IMR-90 (cell line): ENCODE measurements at regions not wholly inside any gene's neighbourhood (a gene's known extent, or its start where the extent isn't known, plus 50 kb on each side); places are given as distances from the start of the nearest gene placed in this dataset.

Source experiments
- ATAC-seq: fragments of 200-7000 bp; cut with Tn5 transposase; 2 replicates; pipeline ENCODE4 v1.9.1; 2020; ENCODE audit warnings: low read depth, mild to moderate bottlenecking, moderate library complexity
- BruUV-seq: library from RNA; stranded (reverse); fragments of 400-500 nt; replicated peaks from 2 replicates; lab custom pipeline; 2021; lab: Mats Ljungman, UMichigan
- CTCF ChIA-PET: fragments of 300-600 bp; formaldehyde crosslinking; extraction: SDS; loops from one replicate; lab custom pipeline; 2021; ENCODE audit warnings: antibody characterized with exemption; lab: Yijun Ruan, JAX
- POLR2A ChIA-PET: fragments of 300-600 bp; sonication (Branson Sonifier 250); formaldehyde crosslinking; loops from one replicate; lab custom pipeline; 2022; ENCODE audit warnings: antibody characterized with exemption; ENCODE audit not compliant: unreplicated experiment; lab: Charles Lee
- DNase-seq: peaks from one replicate; pipeline ENCODE4 v3.0.0; 2013
- H2AFZ ChIP-seq: replicated peaks from 2 replicates; pipeline ENCODE3; 2013; ENCODE audit warnings: low read length, mild to moderate bottlenecking; ENCODE audit not compliant: poor library complexity
- H2AK5ac ChIP-seq: 2 replicates; pipeline ENCODE4 v1.6.1; 2013; ENCODE audit warnings: low read depth, low read length, inconsistent platforms
- H2AK9ac ChIP-seq: replicated peaks from 2 replicates; pipeline ENCODE3; 2013; ENCODE audit warnings: mild to moderate bottlenecking, low read depth, low read length, moderate library complexity; ENCODE audit not compliant: poor library complexity
- H2BK120ac ChIP-seq: 2 replicates; pipeline ENCODE4 v1.6.1; 2013; ENCODE audit warnings: low read depth, low read length, inconsistent platforms
- H2BK15ac ChIP-seq: 3 replicates; pipeline ENCODE4 v1.6.1; 2013; ENCODE audit warnings: low read depth, low read length, inconsistent platforms
- H2BK20ac ChIP-seq: 2 replicates; pipeline ENCODE4 v1.6.1; 2013; ENCODE audit warnings: low read depth, mild to moderate bottlenecking, inconsistent platforms, low read length, moderate library complexity
- H2BK5ac ChIP-seq: 2 replicates; pipeline ENCODE4 v1.6.1; 2013; ENCODE audit warnings: mild to moderate bottlenecking, low read depth, low read length, inconsistent platforms; ENCODE audit not compliant: poor library complexity, severe bottlenecking
- H3K14ac ChIP-seq: replicated peaks from 2 replicates; pipeline ENCODE4 v1.6.1; 2013; ENCODE audit warnings: low read depth, low read length, inconsistent platforms
- H3K18ac ChIP-seq: 2 replicates; pipeline ENCODE4 v1.6.1; 2013; ENCODE audit warnings: low read depth, low read length, control low read depth
- H3K23ac ChIP-seq: 2 replicates; pipeline ENCODE4 v1.6.1; 2013; ENCODE audit warnings: low read depth, low read length, inconsistent platforms
- H3K27ac ChIP-seq: 2 replicates; pipeline ENCODE4 v1.5.1; 2013; ENCODE audit warnings: mild to moderate bottlenecking, control low read depth, low read length; ENCODE audit not compliant: insufficient read depth
- H3K27me3 ChIP-seq: 2 replicates; pipeline ENCODE4 v1.6.1; 2013; ENCODE audit warnings: low read length; ENCODE audit not compliant: control insufficient read depth, insufficient read depth
- H3K36me3 ChIP-seq: 2 replicates; pipeline ENCODE4 v1.6.1; 2013; ENCODE audit warnings: low read length, mixed read lengths; ENCODE audit not compliant: control insufficient read depth, insufficient read depth
- H3K4ac ChIP-seq: 2 replicates; pipeline ENCODE4 v1.6.1; 2013; ENCODE audit warnings: low read depth, low read length, inconsistent platforms
- H3K4me1 ChIP-seq: 2 replicates; pipeline ENCODE4 v1.6.1; 2013; ENCODE audit warnings: low read length, mixed read lengths; ENCODE audit not compliant: control insufficient read depth, insufficient read depth
- H3K4me2 ChIP-seq: 2 replicates; pipeline ENCODE4 v1.6.1; 2013; ENCODE audit warnings: low read depth, mild to moderate bottlenecking, control low read depth, low read length, moderate library complexity
- H3K4me3 ChIP-seq: 2 replicates; pipeline ENCODE4 v1.5.1; 2013; ENCODE audit warnings: low read depth, mild to moderate bottlenecking, control low read depth, low read length, moderate library complexity; ENCODE audit not compliant: insufficient read depth
- H3K56ac ChIP-seq: 2 replicates; pipeline ENCODE4 v1.6.1; 2013; ENCODE audit warnings: low read length, inconsistent platforms; ENCODE audit not compliant: insufficient read depth; ENCODE audit errors: extremely low read depth
- H3K79me1 ChIP-seq, 2 experiments: 2 replicates each; pipeline ENCODE4 v1.6.1; 2013; ENCODE audit warnings: low read length in 2 of 2, inconsistent platforms in 1 of 2, low read depth in 1 of 2
- H3K9ac ChIP-seq: 2 replicates; pipeline ENCODE4 v1.6.1; 2013; ENCODE audit warnings: low read depth, low read length, control low read depth
- H3K9me1 ChIP-seq: 2 replicates; pipeline ENCODE4 v1.6.1; 2013; ENCODE audit warnings: low read length, inconsistent platforms; ENCODE audit not compliant: insufficient read depth
- H3K9me3 ChIP-seq: 2 replicates; pipeline ENCODE4 v1.6.1; 2013; ENCODE audit warnings: low read length; ENCODE audit not compliant: control insufficient read depth, insufficient read depth
- H4K20me1 ChIP-seq: 2 replicates; pipeline ENCODE4 v1.6.1; 2013; ENCODE audit warnings: low read length, inconsistent platforms; ENCODE audit not compliant: insufficient read depth
- H4K5ac ChIP-seq: 2 replicates; pipeline ENCODE4 v1.6.1; 2013; ENCODE audit warnings: mild to moderate bottlenecking, low read depth, low read length, control low read depth
- H4K8ac ChIP-seq, 2 experiments: 2 replicates each; pipeline ENCODE4 v1.6.1; 2013; ENCODE audit warnings: low read depth in 2 of 2, low read length in 2 of 2, control low read depth in 1 of 2, inconsistent platforms in 1 of 2
- H4K91ac ChIP-seq: 2 replicates; pipeline ENCODE4 v1.6.1; 2013; ENCODE audit warnings: low read depth, low read length, inconsistent platforms; ENCODE audit not compliant: insufficient read depth
- BHLHE40 ChIP-seq: fragments of 150-350 bp; IDR thresholded peaks from 2 replicates; pipeline ENCODE4 v1.6.1; 2016; ENCODE audit warnings: mild to moderate bottlenecking, low read depth, low read length
- CEBPB ChIP-seq: IDR thresholded peaks from 2 replicates; pipeline ENCODE4 v1.6.1; 2012; ENCODE audit warnings: low read depth, low read length, improper control_type of control experiment
- CHD1 ChIP-seq: IDR thresholded peaks from 2 replicates; pipeline ENCODE4 v1.6.1; 2012; ENCODE audit warnings: low read depth, low read length, improper control_type of control experiment
- FOS ChIP-seq: fragments of 150-350 bp; IDR thresholded peaks from 2 replicates; pipeline ENCODE4 v1.6.1; 2016; ENCODE audit warnings: low read depth, low read length
- MAZ ChIP-seq: IDR thresholded peaks from 2 replicates; pipeline ENCODE4 v1.6.1; 2012; ENCODE audit warnings: low read depth, mild to moderate bottlenecking, low read length, improper control_type of control experiment, moderate library complexity, borderline replicate concordance
- MXI1 ChIP-seq: IDR thresholded peaks from 2 replicates; pipeline ENCODE4 v1.6.1; 2012; ENCODE audit warnings: low read depth, mild to moderate bottlenecking, low read length, moderate library complexity, borderline replicate concordance
- POLR2A ChIP-seq: IDR thresholded peaks from 2 replicates; pipeline ENCODE4 v1.6.1; 2012; ENCODE audit warnings: mild to moderate bottlenecking, low read depth, low read length
- RAD21 ChIP-seq: IDR thresholded peaks from 2 replicates; pipeline ENCODE4 v1.6.1; 2012; ENCODE audit warnings: low read length, improper control_type of control experiment
- RCOR1 ChIP-seq: IDR thresholded peaks from 2 replicates; pipeline ENCODE4 v1.6.1; 2012; ENCODE audit warnings: mild to moderate bottlenecking, low read length, improper control_type of control experiment; ENCODE audit not compliant: insufficient replicate concordance
- RFX5 ChIP-seq: IDR thresholded peaks from 2 replicates; pipeline ENCODE4 v1.8.0; 2012; ENCODE audit warnings: low read depth, mild to moderate bottlenecking, low read length, moderate library complexity
- SMC3 ChIP-seq: fragments of 150-350 bp; IDR thresholded peaks from 2 replicates; pipeline ENCODE4 v1.6.1; 2016; ENCODE audit warnings: low read depth, mild to moderate bottlenecking, antibody characterized with exemption, low read length, moderate library complexity
- WGBS, 2 experiments: methylation state at CpG; one replicate each; pipeline versions ENCODE4 v1.1.5 to v1.1.7; 2013; ENCODE audit warnings: missing lambda C conversion rate in 2 of 2; ENCODE audit not compliant: insufficient read length in 1 of 2; ENCODE audit errors: extremely low coverage in 2 of 2; 5-methylcytosine and 5-hydroxymethylcytosine counted together
- dilution Hi-C: fragments of 300-500 bp; cut with HindIII; formaldehyde crosslinking; loops from one replicate; pipeline ENCODE4 v1.14.3; 2018; ENCODE audit warnings: low sequenced_read_pairs; ENCODE audit not compliant: unreplicated experiment
- in situ Hi-C: fragments of 300-500 bp; cut with MboI; formaldehyde crosslinking; loops from 3 replicates; pipeline ENCODE4 v1.14.3; 2019; ENCODE audit warnings: low sequenced_read_pairs, inconsistent platforms, mixed read lengths
- intact Hi-C: fragments of 100-400 bp; cut with micrococcal nuclease; formaldehyde crosslinking; loops from 2 replicates; pipeline ENCODE4 v1.10.0; 2022
- TF ChIP-seq, protein P1 (sequence below): fragments of 150-350 bp; IDR thresholded peaks from 2 replicates; pipeline ENCODE4 v1.6.1; 2016; ENCODE audit warnings: low read depth, mild to moderate bottlenecking, low read length, moderate library complexity, borderline replicate concordance
- TF ChIP-seq, protein P2 (sequence below): conservative IDR thresholded peaks from 2 replicates; pipeline ENCODE4 v1.5.1; 2012; ENCODE audit warnings: mild to moderate bottlenecking, low read depth, low read length, improper control_type of control experiment

DNA sequence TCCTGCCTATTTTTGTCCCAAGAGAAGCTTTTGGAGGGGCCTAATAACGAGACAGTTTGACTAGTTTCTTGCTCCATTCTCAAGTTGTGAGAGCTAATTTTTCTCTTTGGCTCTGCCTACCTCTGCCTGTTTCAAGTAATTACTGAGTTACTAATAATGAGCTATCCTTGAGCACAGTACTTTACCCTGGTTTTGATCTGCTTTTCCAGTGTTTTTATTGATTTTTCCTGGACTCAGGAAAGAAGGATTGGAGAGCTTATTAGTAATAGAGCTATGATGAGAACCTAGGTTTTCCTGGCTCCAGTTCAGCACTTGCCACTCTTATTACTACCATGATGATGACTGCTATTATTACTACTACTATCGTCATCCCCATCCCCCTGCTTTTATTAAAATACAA, 106.7 kb downstream of the HS3ST3B1 start:
- Histone ChIP-seq H3K23ac (no peak overlapping the region), H2BK120ac (no peak overlapping the region), H4K91ac (no peak overlapping the region), H3K4ac (no peak overlapping the region), H2BK20ac (no peak overlapping the region), H4K5ac (no peak overlapping the region), H3K18ac (no peak overlapping the region), H2AK9ac (no peak overlapping the region), H3K79me1 (no peaks in the 10 kb centered on the region), H3K27me3 (no peaks in the 10 kb centered on the region), H3K9me3 (no peaks in the 10 kb centered on the region), H3K9ac (no peak overlapping the region), H2AK5ac (no peak overlapping the region), H2BK5ac (no peak overlapping the region), H3K14ac (no peak overlapping the region), H4K20me1 (no peaks in the 10 kb centered on the region), H3K9me1 (no peaks in the 10 kb centered on the region), H3K4me2 (no peak overlapping the region), H3K4me3 (no peak overlapping the region), H4K8ac (no peak overlapping the region), H3K56ac (no peak overlapping the region), H3K27ac (no peak overlapping the region), H2AFZ (no peak overlapping the region), H3K36me3 (no peaks in the 10 kb centered on the region), H2BK15ac (no peak overlapping the region), H3K4me1 (no peaks in the 10 kb centered on the region)
- WGBS, 2 experiments: no CpG with 5 or more reads among the region's 2 CpGs
- intact Hi-C loops: no loop called here
- CTCF ChIA-PET: interaction anchor here (0.9 kb wide), 1 partner anchor 10 kb away, joined by 3 read pairs; no protein-coding TSS in a partner anchor
- no TSS peak for BruUV-seq
- ATAC-seq: no peak
- dilution Hi-C loops: no loop called here
- TF ChIP-seq SMC3 (no peak), CHD1 (no peak), RCOR1 (no peak), BHLHE40 (no peak), MXI1 (no peak), POLR2A (no peak), FOS (no peak), MAZ (no peak), CEBPB (no peak), RAD21 (no peak), RFX5 (no peak)
- TF ChIP-seq, protein P1, sequence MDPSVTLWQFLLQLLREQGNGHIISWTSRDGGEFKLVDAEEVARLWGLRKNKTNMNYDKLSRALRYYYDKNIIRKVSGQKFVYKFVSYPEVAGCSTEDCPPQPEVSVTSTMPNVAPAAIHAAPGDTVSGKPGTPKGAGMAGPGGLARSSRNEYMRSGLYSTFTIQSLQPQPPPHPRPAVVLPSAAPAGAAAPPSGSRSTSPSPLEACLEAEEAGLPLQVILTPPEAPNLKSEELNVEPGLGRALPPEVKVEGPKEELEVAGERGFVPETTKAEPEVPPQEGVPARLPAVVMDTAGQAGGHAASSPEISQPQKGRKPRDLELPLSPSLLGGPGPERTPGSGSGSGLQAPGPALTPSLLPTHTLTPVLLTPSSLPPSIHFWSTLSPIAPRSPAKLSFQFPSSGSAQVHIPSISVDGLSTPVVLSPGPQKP: no peak
- TF ChIP-seq, protein P2, sequence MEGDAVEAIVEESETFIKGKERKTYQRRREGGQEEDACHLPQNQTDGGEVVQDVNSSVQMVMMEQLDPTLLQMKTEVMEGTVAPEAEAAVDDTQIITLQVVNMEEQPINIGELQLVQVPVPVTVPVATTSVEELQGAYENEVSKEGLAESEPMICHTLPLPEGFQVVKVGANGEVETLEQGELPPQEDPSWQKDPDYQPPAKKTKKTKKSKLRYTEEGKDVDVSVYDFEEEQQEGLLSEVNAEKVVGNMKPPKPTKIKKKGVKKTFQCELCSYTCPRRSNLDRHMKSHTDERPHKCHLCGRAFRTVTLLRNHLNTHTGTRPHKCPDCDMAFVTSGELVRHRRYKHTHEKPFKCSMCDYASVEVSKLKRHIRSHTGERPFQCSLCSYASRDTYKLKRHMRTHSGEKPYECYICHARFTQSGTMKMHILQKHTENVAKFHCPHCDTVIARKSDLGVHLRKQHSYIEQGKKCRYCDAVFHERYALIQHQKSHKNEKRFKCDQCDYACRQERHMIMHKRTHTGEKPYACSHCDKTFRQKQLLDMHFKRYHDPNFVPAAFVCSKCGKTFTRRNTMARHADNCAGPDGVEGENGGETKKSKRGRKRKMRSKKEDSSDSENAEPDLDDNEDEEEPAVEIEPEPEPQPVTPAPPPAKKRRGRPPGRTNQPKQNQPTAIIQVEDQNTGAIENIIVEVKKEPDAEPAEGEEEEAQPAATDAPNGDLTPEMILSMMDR: no peak
- in situ Hi-C loops: no loop called here
- POLR2A ChIA-PET: no interaction called here
- DNase-seq: no peak
